ENCODE measurements at regions not wholly inside any gene's neighbourhood (a gene's known extent, or its start where the extent isn't known, plus 50 kb on each side); places are given as distances from the start of the nearest gene placed in this dataset.
"Not testable (repeated sequence)": the region's sequence is repeated elsewhere in the genome, so short reads cannot be mapped to it uniquely, and the experiment has no call there.

- Histone ChIP-seq H3K4me3 (ENCODE audit: low read depth, low read length) (no peak overlapping the region), H3K27me3 (ENCODE audit: control insufficient read depth, insufficient read depth, low read length) (no peaks in the 10 kb centered on the region), H3K36me3 (ENCODE audit: control insufficient read depth, insufficient read depth, low read length) (no peaks in the 10 kb centered on the region), H3K9me3 (ENCODE audit: control insufficient read depth, insufficient read depth, low read length) (no peaks in the 10 kb centered on the region), H3K4me1 (ENCODE audit: control insufficient read depth, insufficient read depth, low read length) (no peaks in the 10 kb centered on the region), H3K9ac (ENCODE audit: low read depth, low read length) (no peak overlapping the region)
Observed at GRCh38 chr2:126042089-126042488, 613.9 kb upstream of the GYPC start.

- Histone ChIP-seq H3K4me3 (ENCODE audit: low read depth, low read length) (no peak overlapping the region), H3K9ac (ENCODE audit: low read depth, low read length) (no peak overlapping the region), H3K4me1 (ENCODE audit: control insufficient read depth, insufficient read depth, low read length) (no peaks in the 10 kb centered on the region), H3K9me3 (ENCODE audit: control insufficient read depth, insufficient read depth, low read length) (no peaks in the 10 kb centered on the region), H3K27me3 (ENCODE audit: control insufficient read depth, insufficient read depth, low read length) (no peaks in the 10 kb centered on the region), H3K36me3 (ENCODE audit: control insufficient read depth, insufficient read depth, low read length) (no peaks in the 10 kb centered on the region)
Observed at GRCh38 chr2:126048719-126049118, 607.2 kb upstream of the GYPC start.

- H3K4me3 ChIP-seq (ENCODE audit: low read depth, low read length) = no peak overlapping the region
- H3K9ac ChIP-seq (ENCODE audit: low read depth, low read length) = no peak overlapping the region
- no peaks in the 10 kb centered on the region for H3K27me3 ChIP-seq (ENCODE audit: control insufficient read depth, insufficient read depth, low read length)
- H3K4me1 ChIP-seq (ENCODE audit: control insufficient read depth, insufficient read depth, low read length) = no peaks in the 10 kb centered on the region
- no peaks in the 10 kb centered on the region for H3K9me3 ChIP-seq (ENCODE audit: control insufficient read depth, insufficient read depth, low read length)
- no peaks in the 10 kb centered on the region for H3K36me3 ChIP-seq (ENCODE audit: control insufficient read depth, insufficient read depth, low read length)
Observed at GRCh38 chr2:126049461-126049860, 606.5 kb upstream of the GYPC start.

GRCh38 chr2:126050991-126051736, 604.8 kb upstream of the GYPC start:
- H3K9me3 ChIP-seq (ENCODE audit: control insufficient read depth, insufficient read depth, low read length) = no peaks in the 10 kb centered on the region
- H3K4me3 ChIP-seq (ENCODE audit: low read depth, low read length) = no peak overlapping the region
- no peaks in the 10 kb centered on the region for H3K4me1 ChIP-seq (ENCODE audit: control insufficient read depth, insufficient read depth, low read length)
- H3K9ac ChIP-seq (ENCODE audit: low read depth, low read length) = no peak overlapping the region
- H3K27me3 ChIP-seq (ENCODE audit: control insufficient read depth, insufficient read depth, low read length) = no peaks in the 10 kb centered on the region
- no peaks in the 10 kb centered on the region for H3K36me3 ChIP-seq (ENCODE audit: control insufficient read depth, insufficient read depth, low read length)

GRCh38 chr2:126051737-126052240, 604.2 kb upstream of the GYPC start:
- H3K36me3 ChIP-seq (ENCODE audit: control insufficient read depth, insufficient read depth, low read length); H3K9me3 ChIP-seq (ENCODE audit: control insufficient read depth, insufficient read depth, low read length); H3K4me1 ChIP-seq (ENCODE audit: control insufficient read depth, insufficient read depth, low read length); H3K27me3 ChIP-seq (ENCODE audit: control insufficient read depth, insufficient read depth, low read length); H3K4me3 ChIP-seq (ENCODE audit: low read depth, low read length); H3K9ac ChIP-seq (ENCODE audit: low read depth, low read length): not testable (repeated sequence)

- Histone ChIP-seq H3K4me1 (ENCODE audit: control insufficient read depth, insufficient read depth, low read length) (no peaks in the 10 kb centered on the region), H3K4me3 (ENCODE audit: low read depth, low read length) (no peak overlapping the region), H3K9me3 (ENCODE audit: control insufficient read depth, insufficient read depth, low read length) (no peaks in the 10 kb centered on the region), H3K9ac (ENCODE audit: low read depth, low read length) (no peak overlapping the region), H3K36me3 (ENCODE audit: control insufficient read depth, insufficient read depth, low read length) (no peaks in the 10 kb centered on the region), H3K27me3 (ENCODE audit: control insufficient read depth, insufficient read depth, low read length) (no peaks in the 10 kb centered on the region)
Observed at GRCh38 chr2:126059379-126059778, 596.6 kb upstream of the GYPC start.

GRCh38 chr2:126085011-126085795, 570.8 kb upstream of the GYPC start:
- no peaks in the 10 kb centered on the region for H3K9me3 ChIP-seq (ENCODE audit: control insufficient read depth, insufficient read depth, low read length)
- H3K4me3 ChIP-seq (ENCODE audit: low read depth, low read length) = no peak overlapping the region
- no peaks in the 10 kb centered on the region for H3K27me3 ChIP-seq (ENCODE audit: control insufficient read depth, insufficient read depth, low read length)
- peaks cover 3% of the 10 kb centered on the region for H3K4me1 ChIP-seq (ENCODE audit: control insufficient read depth, insufficient read depth, low read length)
- H3K9ac ChIP-seq (ENCODE audit: low read depth, low read length) = no peak overlapping the region
- H3K36me3 ChIP-seq (ENCODE audit: control insufficient read depth, insufficient read depth, low read length) = no peaks in the 10 kb centered on the region

- Histone ChIP-seq H3K9ac (ENCODE audit: low read depth, low read length) (no peak overlapping the region), H3K4me1 (ENCODE audit: control insufficient read depth, insufficient read depth, low read length) (no peaks in the 10 kb centered on the region), H3K36me3 (ENCODE audit: control insufficient read depth, insufficient read depth, low read length) (no peaks in the 10 kb centered on the region), H3K9me3 (ENCODE audit: control insufficient read depth, insufficient read depth, low read length) (no peaks in the 10 kb centered on the region), H3K27me3 (ENCODE audit: control insufficient read depth, insufficient read depth, low read length) (no peaks in the 10 kb centered on the region), H3K4me3 (ENCODE audit: low read depth, low read length) (no peak overlapping the region)
Observed at GRCh38 chr2:126100962-126101361, 555.0 kb upstream of the GYPC start.

GRCh38 chr2:126106006-126106405, 550.0 kb upstream of the GYPC start:
- H3K9ac ChIP-seq (ENCODE audit: low read depth, low read length) = no peak overlapping the region
- no peaks in the 10 kb centered on the region for H3K4me1 ChIP-seq (ENCODE audit: control insufficient read depth, insufficient read depth, low read length)
- no peak overlapping the region for H3K4me3 ChIP-seq (ENCODE audit: low read depth, low read length)
- no peaks in the 10 kb centered on the region for H3K9me3 ChIP-seq (ENCODE audit: control insufficient read depth, insufficient read depth, low read length)
- H3K27me3 ChIP-seq (ENCODE audit: control insufficient read depth, insufficient read depth, low read length) = no peaks in the 10 kb centered on the region
- no peaks in the 10 kb centered on the region for H3K36me3 ChIP-seq (ENCODE audit: control insufficient read depth, insufficient read depth, low read length)

- no peaks in the 10 kb centered on the region for H3K4me1 ChIP-seq (ENCODE audit: control insufficient read depth, insufficient read depth, low read length)
- H3K9me3 ChIP-seq (ENCODE audit: control insufficient read depth, insufficient read depth, low read length) = no peaks in the 10 kb centered on the region
Observed at GRCh38 chr2:126107883-126108282, 548.1 kb upstream of the GYPC start.

GRCh38 chr2:126115975-126116374, 540.0 kb upstream of the GYPC start:
- no peaks in the 10 kb centered on the region for H3K36me3 ChIP-seq (ENCODE audit: control insufficient read depth, insufficient read depth, low read length)
- no peaks in the 10 kb centered on the region for H3K9me3 ChIP-seq (ENCODE audit: control insufficient read depth, insufficient read depth, low read length)
- H3K27me3 ChIP-seq (ENCODE audit: control insufficient read depth, insufficient read depth, low read length) = no peaks in the 10 kb centered on the region
- H3K4me3 ChIP-seq (ENCODE audit: low read depth, low read length) = no peak overlapping the region
- no peak overlapping the region for H3K9ac ChIP-seq (ENCODE audit: low read depth, low read length)
- peaks cover 4% of the 10 kb centered on the region for H3K4me1 ChIP-seq (ENCODE audit: control insufficient read depth, insufficient read depth, low read length)

More at GRCh38 chr2:126107883-126108282, 548.1 kb upstream of the GYPC start:
- Histone ChIP-seq H3K36me3 (ENCODE audit: control insufficient read depth, insufficient read depth, low read length) (no peaks in the 10 kb centered on the region), H3K9ac (ENCODE audit: low read depth, low read length) (no peak overlapping the region), H3K27me3 (ENCODE audit: control insufficient read depth, insufficient read depth, low read length) (no peaks in the 10 kb centered on the region), H3K4me3 (ENCODE audit: low read depth, low read length) (no peak overlapping the region)

- Histone ChIP-seq H3K4me3 (ENCODE audit: low read depth, low read length) (no peak overlapping the region), H3K9me3 (ENCODE audit: control insufficient read depth, insufficient read depth, low read length) (no peaks in the 10 kb centered on the region), H3K36me3 (ENCODE audit: control insufficient read depth, insufficient read depth, low read length) (no peaks in the 10 kb centered on the region), H3K9ac (ENCODE audit: low read depth, low read length) (no peak overlapping the region), H3K4me1 (ENCODE audit: control insufficient read depth, insufficient read depth, low read length) (peaks cover 4% of the 10 kb centered on the region), H3K27me3 (ENCODE audit: control insufficient read depth, insufficient read depth, low read length) (no peaks in the 10 kb centered on the region)
Observed at GRCh38 chr2:126117886-126118285, 538.1 kb upstream of the GYPC start.

All from iPS-15b (cell line).